22Rv1 (cell line): ENCODE measurements at regions not wholly inside any gene's neighbourhood (a gene's known extent, or its start where the extent isn't known, plus 50 kb on each side); places are given as distances from the start of the nearest gene placed in this dataset.

ENCODE experiments used
- CTCF ChIP-seq: fragments of 450-650 bp; IDR thresholded peaks from 2 replicates; pipeline ENCODE4 v1.5.1; 2017; ENCODE audit warnings: mild to moderate bottlenecking
- ZFX ChIP-seq: fragments of 450-650 bp; IDR thresholded peaks from 2 replicates; pipeline ENCODE4 v1.6.1; 2017; ENCODE audit warnings: antibody characterized with exemption, borderline replicate concordance

- TF ChIP-seq CTCF (no peak), ZFX (no peak)
Measured at GRCh38 chr4:100870940-100871772, 353.3 kb upstream of the EMCN start.
